A549 (cell line): ENCODE measurements at regions not wholly inside any gene's neighbourhood (a gene's known extent, or its start where the extent isn't known, plus 50 kb on each side); places are given as distances from the start of the nearest gene placed in this dataset.

Experiments used
- ATAC-seq, 2 experiments: fragments of 200-7000 bp in 1 of 2; fragments of >200 bp in 1 of 2; cut with Nextera tagmentation in 1 of 2; cut with Tn5 transposase in 1 of 2; 3 replicates each; pipeline versions ENCODE4 v1.8.0 to v1.9.1; 2018 to 2020; ENCODE audit warnings: mild to moderate bottlenecking in 1 of 2, moderate library complexity in 1 of 2
- CTCF ChIA-PET: fragments of 300-600 bp; sonication (Branson Sonifier 250); formaldehyde crosslinking; extraction: SDS; loops from one replicate; lab custom pipeline; 2021; ENCODE audit warnings: antibody characterized with exemption, inconsistent platforms; lab: Yijun Ruan, JAX
- POLR2A ChIA-PET: fragments of 350-600 bp; formaldehyde crosslinking; extraction: SDS; loops from one replicate; lab custom pipeline; 2021; ENCODE audit warnings: antibody characterized with exemption, inconsistent platforms; lab: Yijun Ruan, JAX
- DNase-seq, 2 experiments: peaks; one replicate each; pipeline versions ENCODE4 v3.0.0 to v3.0.0-alpha.2; 2011 to 2016; ENCODE audit warnings: low read depth in 1 of 2, low spot score in 1 of 2
- FAIRE-seq: peaks from 2 replicates; lab custom pipeline; 2011; peaks lifted over from hg19 to GRCh38; lab: Jason Lieb, UNC
- H3K27ac ChIP-seq, 2 experiments: fragments of >200 bp; sonication (Bioruptor Twin); formaldehyde crosslinking; 3 replicates each; pipeline ENCODE4 v1.5.1; 2016 to 2017
- H3K4me1 ChIP-seq: fragments of >200 bp; sonication (Bioruptor Twin); formaldehyde crosslinking; 3 replicates; pipeline ENCODE4 v1.6.1; 2016
- H3K4me2 ChIP-seq: fragments of >200 bp; sonication (Bioruptor Twin); formaldehyde crosslinking; 3 replicates; pipeline ENCODE4 v1.6.1; 2016
- H3K4me3 ChIP-seq: fragments of >200 bp; sonication (Bioruptor Twin); formaldehyde crosslinking; 3 replicates; pipeline ENCODE4 v1.5.1; 2016
- H3K9me3 ChIP-seq: fragments of >200 bp; sonication (Bioruptor Twin); formaldehyde crosslinking; 3 replicates; pipeline ENCODE4 v1.6.1; 2016
- EP300 ChIP-seq, 2 experiments: fragments of >200 bp; sonication (Bioruptor Twin); formaldehyde crosslinking; IDR thresholded peaks; 2 replicates in 1 of 2; 3 replicates in 1 of 2; pipeline ENCODE4 v1.6.1; 2016 to 2017
- GATA3 ChIP-seq: IDR thresholded peaks from 2 replicates; pipeline ENCODE4 v1.6.1; 2012; ENCODE audit warnings: borderline replicate concordance
- HOXB13 ChIP-seq: fragments of 250-450 bp; sonication (Bioruptor Pico); IDR thresholded peaks from 2 replicates; pipeline ENCODE4 v1.5.0; 2020; ENCODE audit warnings: low read depth, mild to moderate bottlenecking, moderate library complexity
- JUNB ChIP-seq: fragments of >200 bp; sonication (Bioruptor Twin); formaldehyde crosslinking; IDR thresholded peaks from 2 replicates; pipeline ENCODE4 v1.6.1; 2016
- KDM1A ChIP-seq: fragments of 200-600 bp; sonication (generic); IDR thresholded peaks from 2 replicates; pipeline ENCODE4 v1.6.1; 2016; ENCODE audit warnings: low read depth, mild to moderate bottlenecking
- MYC ChIP-seq: IDR thresholded peaks from 2 replicates; pipeline ENCODE4 v1.6.1; 2012; ENCODE audit warnings: mild to moderate bottlenecking, inconsistent platforms, low read length, improper control_type of control experiment, borderline replicate concordance
- PBX3 ChIP-seq: IDR thresholded peaks from 2 replicates; pipeline ENCODE4 v1.6.1; 2012
- PHF8 ChIP-seq: fragments of 200-600 bp; sonication (generic); IDR thresholded peaks from 2 replicates; pipeline ENCODE4 v1.6.1; 2016; ENCODE audit warnings: low read depth, mild to moderate bottlenecking, antibody characterized with exemption, moderate library complexity, borderline replicate concordance
- ZFP36 ChIP-seq: fragments of 450-650 bp; IDR thresholded peaks from 2 replicates; pipeline ENCODE4 v1.6.1; 2014; ENCODE audit warnings: borderline replicate concordance; ENCODE audit not compliant: partially characterized antibody
- ZNF302 ChIP-seq: fragments of 250-450 bp; sonication (Bioruptor Pico); IDR thresholded peaks from 2 replicates; pipeline ENCODE4 v1.9.0; 2021; ENCODE audit warnings: inconsistent platforms, mild to moderate bottlenecking, moderate library complexity
- WGBS: methylation state at CpG from one replicate; pipeline ENCODE4 v1.1.6; 2017; ENCODE audit errors: missing lambda C conversion rate; 5-methylcytosine and 5-hydroxymethylcytosine counted together
- TF ChIP-seq, protein P1 (sequence below): fragments of 250-450 bp; sonication (Bioruptor Pico); IDR thresholded peaks from 2 replicates; pipeline ENCODE4 v1.5.0; 2020; ENCODE audit warnings: low read depth, mild to moderate bottlenecking, moderate library complexity
- TF ChIP-seq, protein P2 (sequence below): fragments of >200 bp; sonication (Bioruptor Twin); formaldehyde crosslinking; IDR thresholded peaks from 2 replicates; pipeline ENCODE4 v1.6.1; 2016

DNA sequence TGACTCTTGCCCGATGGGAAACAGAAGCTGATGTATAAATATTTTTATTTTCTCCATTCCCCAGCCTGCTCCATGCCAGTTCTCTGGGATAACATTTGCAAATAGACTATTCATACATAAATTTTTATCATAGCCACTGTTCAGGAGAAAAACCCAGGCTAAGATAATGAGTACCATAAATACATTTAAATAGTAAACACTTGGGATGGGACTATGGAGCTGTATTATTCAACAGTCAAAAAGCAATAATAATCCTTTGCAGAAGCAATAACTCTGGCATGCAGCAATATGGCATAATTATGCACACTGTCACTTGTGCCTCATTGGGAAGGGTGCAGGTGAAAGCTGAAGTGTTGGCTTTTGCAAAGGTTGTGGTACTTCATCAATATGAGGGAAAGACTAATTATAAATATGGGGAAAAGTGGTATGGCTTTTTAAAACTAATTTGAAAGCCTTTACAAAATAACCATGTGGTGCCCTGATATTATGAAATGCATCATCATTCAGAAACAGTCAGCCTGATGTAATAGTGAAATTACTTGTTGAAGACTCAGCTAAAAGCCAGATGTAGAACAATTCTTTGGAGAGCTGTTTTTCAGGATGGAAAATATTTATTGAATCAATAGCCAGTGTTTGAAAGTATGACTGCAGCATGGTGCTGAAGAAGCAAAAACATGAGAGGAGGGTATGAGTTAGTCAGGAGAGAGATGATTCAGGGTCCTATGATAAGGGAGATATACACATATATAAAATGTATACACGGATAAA, 2476.7 kb downstream of the PCDH9 start:
- Histone ChIP-seq H3K4me2 (no peak overlapping the region), H3K27ac (no peak overlapping the region), H3K4me3 (no peak overlapping the region), H3K4me1 (no peaks in the 10 kb centered on the region), H3K9me3 (no peaks in the 10 kb centered on the region)
- TF ChIP-seq, protein P1, sequence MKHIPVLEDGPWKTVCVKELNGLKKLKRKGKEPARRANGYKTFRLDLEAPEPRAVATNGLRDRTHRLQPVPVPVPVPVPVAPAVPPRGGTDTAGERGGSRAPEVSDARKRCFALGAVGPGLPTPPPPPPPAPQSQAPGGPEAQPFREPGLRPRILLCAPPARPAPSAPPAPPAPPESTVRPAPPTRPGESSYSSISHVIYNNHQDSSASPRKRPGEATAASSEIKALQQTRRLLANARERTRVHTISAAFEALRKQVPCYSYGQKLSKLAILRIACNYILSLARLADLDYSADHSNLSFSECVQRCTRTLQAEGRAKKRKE (CRISPR knock-in tag) = no peak
- TF ChIP-seq PBX3 = no peak
- no peak for TF ChIP-seq ZNF302 (CRISPR knock-in tag)
- TF ChIP-seq, protein P2, sequence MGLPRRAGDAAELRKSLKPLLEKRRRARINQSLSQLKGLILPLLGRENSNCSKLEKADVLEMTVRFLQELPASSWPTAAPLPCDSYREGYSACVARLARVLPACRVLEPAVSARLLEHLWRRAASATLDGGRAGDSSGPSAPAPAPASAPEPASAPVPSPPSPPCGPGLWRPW = no peak
- no peak for TF ChIP-seq EP300 (IDR thresholded peaks at IDR 0.05)
- TF ChIP-seq KDM1A = no peak
- no peak for TF ChIP-seq GATA3
- DNase-seq (no peak), FAIRE-seq (no peak), ATAC-seq (no peak)
- CTCF ChIA-PET = no interaction called here
- 42% methylated on average over 2 of the region's 2 CpGs for WGBS
- POLR2A ChIA-PET = no interaction called here

- WGBS = 92% methylated on average over 4 of the region's 4 CpGs
- ATAC-seq (no peak), DNase-seq (no peak), FAIRE-seq (no peak)
- Histone ChIP-seq H3K27ac (no peak overlapping the region), H3K9me3 (no peaks in the 10 kb centered on the region), H3K4me3 (no peak overlapping the region), H3K4me2 (no peak overlapping the region), H3K4me1 (no peaks in the 10 kb centered on the region)
- POLR2A ChIA-PET = no interaction called here
- CTCF ChIA-PET = no interaction called here
- no peak for TF ChIP-seq EP300 (IDR thresholded peaks at IDR 0.05)
Observed at GRCh38 chr13:64749301-64749700, 2480.8 kb downstream of the PCDH9 start.

GRCh38 chr13:64746845-64747244, 2483.3 kb downstream of the PCDH9 start:
- H3K27ac ChIP-seq = no peak overlapping the region
- H3K4me2 ChIP-seq = no peak overlapping the region
- POLR2A ChIA-PET = no interaction called here
- no peak for ATAC-seq
- no peak overlapping the region for H3K4me3 ChIP-seq
- FAIRE-seq = no peak
- H3K4me1 ChIP-seq = no peaks in the 10 kb centered on the region
- CTCF ChIA-PET = no interaction called here
- H3K9me3 ChIP-seq = no peaks in the 10 kb centered on the region
- no peak for DNase-seq
- TF ChIP-seq PBX3 = no peak
- TF ChIP-seq, all 56 proteins: peak for 0
- WGBS = 90% methylated on average over 2 of the region's 2 CpGs

DNA sequence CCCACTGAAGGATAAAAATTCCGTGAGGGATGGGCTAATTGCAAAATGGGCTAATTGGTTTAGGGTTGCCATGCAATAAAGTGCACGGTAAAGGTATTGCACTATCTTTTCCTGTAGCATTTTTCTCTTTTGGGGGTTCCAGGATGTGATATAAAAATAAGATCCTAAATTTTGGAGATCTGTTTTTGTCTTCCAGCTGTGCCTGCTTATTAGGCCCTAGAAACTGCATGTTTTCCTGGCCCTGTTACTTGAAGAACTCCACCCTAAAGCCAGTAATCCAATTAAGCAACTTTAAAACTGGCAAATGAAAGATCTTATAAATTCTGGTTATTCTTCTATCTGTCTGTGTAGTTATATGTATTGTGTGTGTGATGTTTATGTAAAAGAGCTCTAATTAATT, 2489.6 kb downstream of the PCDH9 start:
- 68% methylated on average over 2 of the region's 2 CpGs for WGBS
- Histone ChIP-seq H3K27ac (no peak overlapping the region), H3K4me1 (no peaks in the 10 kb centered on the region)
- no peak for TF ChIP-seq PHF8
- TF ChIP-seq MYC = no peak
- no peak for TF ChIP-seq ZFP36
- no peak for TF ChIP-seq GATA3
- TF ChIP-seq HOXB13 (CRISPR knock-in tag) = no peak
- no peak for TF ChIP-seq JUNB
- TF ChIP-seq EP300 (IDR thresholded peaks at IDR 0.05) = no peak
- TF ChIP-seq, all 56 proteins: peak for 0
- no peak for ATAC-seq
- H3K4me2 ChIP-seq = no peak overlapping the region
- CTCF ChIA-PET = no interaction called here
- POLR2A ChIA-PET = no interaction called here
- FAIRE-seq = no peak
- DNase-seq = no peak
- no peaks in the 10 kb centered on the region for H3K9me3 ChIP-seq
- no peak overlapping the region for H3K4me3 ChIP-seq
